Astrocyte (in vitro differentiated cells and primary cell): ENCODE measurements at regions not wholly inside any gene's neighbourhood (a gene's known extent, or its start where the extent isn't known, plus 50 kb on each side); places are given as distances from the start of the nearest gene placed in this dataset.

Experiments
- DNase-seq: peaks from one replicate; pipeline ENCODE4 v3.0.0-alpha.2; 2010; ENCODE audit warnings: low read depth
- FAIRE-seq: peaks from 2 replicates; lab custom pipeline; 2011; peaks lifted over from hg19 to GRCh38; lab: Jason Lieb, UNC
- H2AFZ ChIP-seq: 2 replicates; pipeline ENCODE4 v1.6.0; 2012; ENCODE audit warnings: low read depth, low read length, inconsistent platforms
- H3K27ac ChIP-seq: 2 replicates; pipeline ENCODE4 v1.5.1; 2011; ENCODE audit warnings: low read depth, low read length, inconsistent platforms
- H3K27me3 ChIP-seq: 2 replicates; pipeline ENCODE4 v1.6.0; 2011; ENCODE audit warnings: low read length, inconsistent platforms; ENCODE audit not compliant: insufficient read depth
- H3K36me3 ChIP-seq: 2 replicates; pipeline ENCODE4 v1.5.1; 2011; ENCODE audit warnings: low read length, inconsistent platforms; ENCODE audit not compliant: insufficient read depth
- H3K4me1 ChIP-seq: 2 replicates; pipeline ENCODE4 v1.5.1; 2011; ENCODE audit warnings: low read length, inconsistent platforms; ENCODE audit not compliant: insufficient read depth
- H3K4me2 ChIP-seq: 2 replicates; pipeline ENCODE4 v1.6.0; 2012; ENCODE audit warnings: low read length, inconsistent platforms
- H3K4me3 ChIP-seq: 2 replicates; pipeline ENCODE4 v1.5.1; 2011; ENCODE audit warnings: low read depth, mild to moderate bottlenecking, low read length, inconsistent platforms; ENCODE audit not compliant: insufficient read depth
- H3K79me2 ChIP-seq: 2 replicates; pipeline ENCODE4 v1.6.0; 2012; ENCODE audit warnings: mild to moderate bottlenecking, low read length, inconsistent platforms; ENCODE audit not compliant: insufficient read depth
- H3K9ac ChIP-seq: 2 replicates; pipeline ENCODE4 v1.6.0; 2012; ENCODE audit warnings: mild to moderate bottlenecking, low read length, inconsistent platforms
- H3K9me3 ChIP-seq: 2 replicates; pipeline ENCODE4 v1.5.1; 2012; ENCODE audit warnings: low read depth, mild to moderate bottlenecking, low read length, inconsistent platforms; ENCODE audit not compliant: insufficient read depth
- H4K20me1 ChIP-seq: 2 replicates; pipeline ENCODE4 v1.6.0; 2012; ENCODE audit warnings: low read length, inconsistent platforms; ENCODE audit not compliant: insufficient read depth
- H3K27ac Mint-ChIP-seq: one replicate; pipeline ENCODE4 v1.8.0; 2021; ENCODE audit warnings: mild to moderate bottlenecking, mixed read lengths; ENCODE audit not compliant: unreplicated experiment
- H3K27me3 Mint-ChIP-seq: one replicate; pipeline ENCODE4 v1.8.0; 2021; ENCODE audit warnings: low read depth, mixed read lengths; ENCODE audit not compliant: unreplicated experiment
- H3K36me3 Mint-ChIP-seq: one replicate; pipeline ENCODE4 v1.8.0; 2021; ENCODE audit warnings: low read depth, mixed read lengths; ENCODE audit not compliant: unreplicated experiment
- H3K4me1 Mint-ChIP-seq: one replicate; pipeline ENCODE4 v1.8.0; 2021; ENCODE audit warnings: low read depth, mixed read lengths; ENCODE audit not compliant: unreplicated experiment
- H3K4me3 Mint-ChIP-seq: one replicate; pipeline ENCODE4 v1.8.0; 2021; ENCODE audit warnings: mild to moderate bottlenecking, moderate library complexity, mixed read lengths; ENCODE audit not compliant: unreplicated experiment
- H3K9me3 Mint-ChIP-seq: one replicate; pipeline ENCODE4 v1.8.0; 2021; ENCODE audit warnings: mild to moderate bottlenecking, mixed read lengths; ENCODE audit not compliant: unreplicated experiment
- CTCF ChIP-seq: IDR thresholded peaks from 2 replicates; pipeline ENCODE4 v1.5.1; 2011; ENCODE audit warnings: low read depth, mild to moderate bottlenecking, inconsistent platforms, low read length, moderate library complexity; ENCODE audit not compliant: insufficient read depth
- EZH2 ChIP-seq: IDR thresholded peaks from 2 replicates; pipeline ENCODE4 v1.6.1; 2012; ENCODE audit warnings: mild to moderate bottlenecking, low read length, inconsistent platforms; ENCODE audit not compliant: insufficient read depth

GRCh38 chr10:61341008-61341407 is 112.2 kb downstream of the TMEM26 start:
- no peaks in the 10 kb centered on the region for H3K4me1 ChIP-seq
- H3K27me3 ChIP-seq: no peaks in the 10 kb centered on the region
- no peaks in the 10 kb centered on the region for H3K9me3 Mint-ChIP-seq
- no peak overlapping the region for H3K4me3 ChIP-seq
- no peaks in the 10 kb centered on the region for H3K36me3 Mint-ChIP-seq
- H3K9me3 ChIP-seq: no peaks in the 10 kb centered on the region
- TF ChIP-seq EZH2: no peak
- TF ChIP-seq CTCF: no peak
- no peaks in the 10 kb centered on the region for H3K79me2 ChIP-seq
- no peaks in the 10 kb centered on the region for H3K4me1 Mint-ChIP-seq
- H3K4me3 Mint-ChIP-seq: no peak overlapping the region
- H2AFZ ChIP-seq: no peak overlapping the region
- H3K27ac Mint-ChIP-seq: no peak overlapping the region
- H3K27ac ChIP-seq: no peak overlapping the region
- H3K4me2 ChIP-seq: no peak overlapping the region
- FAIRE-seq (no peak), DNase-seq (no peak)
- H3K36me3 ChIP-seq: no peaks in the 10 kb centered on the region
- H3K27me3 Mint-ChIP-seq: no peaks in the 10 kb centered on the region
- no peak overlapping the region for H3K9ac ChIP-seq
- H4K20me1 ChIP-seq: no peaks in the 10 kb centered on the region

GRCh38 chr10:61338146-61338545 is 115.0 kb downstream of the TMEM26 start:
- Histone ChIP-seq H3K27me3 (no peaks in the 10 kb centered on the region), H4K20me1 (no peaks in the 10 kb centered on the region), H3K4me2 (no peak overlapping the region), H3K9ac (no peak overlapping the region), H2AFZ (no peak overlapping the region), H3K27ac (no peak overlapping the region), H3K79me2 (no peaks in the 10 kb centered on the region), H3K36me3 (no peaks in the 10 kb centered on the region), H3K4me1 (no peaks in the 10 kb centered on the region), H3K9me3 (no peaks in the 10 kb centered on the region), H3K4me3 (no peak overlapping the region)
- DNase-seq: no peak
- Mint-ChIP-seq H3K27me3 (no peaks in the 10 kb centered on the region), H3K9me3 (no peaks in the 10 kb centered on the region), H3K36me3 (no peaks in the 10 kb centered on the region), H3K27ac (no peak overlapping the region), H3K4me3 (no peak overlapping the region), H3K4me1 (no peaks in the 10 kb centered on the region)
- TF ChIP-seq CTCF: no peak
- no peak for TF ChIP-seq EZH2
- FAIRE-seq: no peak

GRCh38 chr10:61337741-61338140 is 115.4 kb downstream of the TMEM26 start:
- H3K27ac ChIP-seq: no peak overlapping the region
- FAIRE-seq (no peak), DNase-seq (no peak)
- Mint-ChIP-seq H3K27me3 (no peaks in the 10 kb centered on the region), H3K4me1 (no peaks in the 10 kb centered on the region), H3K36me3 (no peaks in the 10 kb centered on the region), H3K4me3 (no peak overlapping the region), H3K27ac (no peak overlapping the region), H3K9me3 (no peaks in the 10 kb centered on the region)
- no peaks in the 10 kb centered on the region for H3K9me3 ChIP-seq
- H4K20me1 ChIP-seq: no peaks in the 10 kb centered on the region
- no peak overlapping the region for H3K4me3 ChIP-seq
- no peaks in the 10 kb centered on the region for H3K79me2 ChIP-seq
- H3K36me3 ChIP-seq: no peaks in the 10 kb centered on the region
- H3K9ac ChIP-seq: no peak overlapping the region
- TF ChIP-seq CTCF (no peak), EZH2 (no peak)
- H3K4me1 ChIP-seq: no peaks in the 10 kb centered on the region
- no peaks in the 10 kb centered on the region for H3K27me3 ChIP-seq
- H2AFZ ChIP-seq: no peak overlapping the region
- no peak overlapping the region for H3K4me2 ChIP-seq
